ENCODE measurements at regions not wholly inside any gene's neighbourhood (a gene's known extent, or its start where the extent isn't known, plus 50 kb on each side); places are given as distances from the start of the nearest gene placed in this dataset.

GRCh38 chr4:1496116-1496642 lies 89.9 kb upstream of the NKX1-1 start:
- H3K27ac ChIP-seq (ENCODE audit: low read depth, low read length, severe bottlenecking), result no peak overlapping the region
- H3K9me3 ChIP-seq (ENCODE audit: control insufficient read depth, low read length), result no peaks in the 10 kb centered on the region
- H3K4me1 ChIP-seq (ENCODE audit: control insufficient read depth, insufficient read depth, low read length, poor library complexity, severe bottlenecking), result no peaks in the 10 kb centered on the region
- no peak overlapping the region for H3K4me3 ChIP-seq (ENCODE audit: extremely low read depth, insufficient read depth, low read length, poor library complexity, severe bottlenecking)
- 86% methylated on average over 8 to 9 of the region's 9 CpGs for WGBS, 2 experiments (ENCODE audit: insufficient coverage in 2 of 2)
- no peaks in the 10 kb centered on the region for H3K36me3 ChIP-seq (ENCODE audit: control insufficient read depth, insufficient read depth, low read length)

GRCh38 chr4:1495416-1496115 lies 89.3 kb upstream of the NKX1-1 start:
- 88 to 90% methylated on average over 29 to 32 of the region's 34 CpGs for WGBS, 2 experiments (ENCODE audit: insufficient coverage in 2 of 2)
- no peaks in the 10 kb centered on the region for H3K9me3 ChIP-seq (ENCODE audit: control insufficient read depth, low read length)
- H3K36me3 ChIP-seq (ENCODE audit: control insufficient read depth, insufficient read depth, low read length), result no peaks in the 10 kb centered on the region
- H3K4me1 ChIP-seq (ENCODE audit: control insufficient read depth, insufficient read depth, low read length, poor library complexity, severe bottlenecking), result no peaks in the 10 kb centered on the region
- H3K4me3 ChIP-seq (ENCODE audit: extremely low read depth, insufficient read depth, low read length, poor library complexity, severe bottlenecking), result no peak overlapping the region
- no peak overlapping the region for H3K27ac ChIP-seq (ENCODE audit: low read depth, low read length, severe bottlenecking)

- Histone ChIP-seq H3K27ac (ENCODE audit: low read depth, low read length, severe bottlenecking) (no peak overlapping the region), H3K36me3 (ENCODE audit: control insufficient read depth, insufficient read depth, low read length) (no peaks in the 10 kb centered on the region), H3K9me3 (ENCODE audit: control insufficient read depth, low read length) (no peaks in the 10 kb centered on the region), H3K4me3 (ENCODE audit: extremely low read depth, insufficient read depth, low read length, poor library complexity, severe bottlenecking) (no peak overlapping the region), H3K4me1 (ENCODE audit: control insufficient read depth, insufficient read depth, low read length, poor library complexity, severe bottlenecking) (no peaks in the 10 kb centered on the region)
- 89 to 91% methylated on average over 23 to 33 of the region's 37 CpGs for WGBS, 2 experiments (ENCODE audit: insufficient coverage in 2 of 2)
These were observed 88.4 kb upstream of the NKX1-1 start for GRCh38 chr4:1494416-1495315.

- no peak overlapping the region for H3K27ac ChIP-seq (ENCODE audit: low read depth, low read length, severe bottlenecking)
- 87 to 93% methylated on average over 19 to 25 of the region's 28 CpGs for WGBS, 2 experiments (ENCODE audit: insufficient coverage in 2 of 2)
- no peak overlapping the region for H3K4me3 ChIP-seq (ENCODE audit: extremely low read depth, insufficient read depth, low read length, poor library complexity, severe bottlenecking)
- H3K4me1 ChIP-seq (ENCODE audit: control insufficient read depth, insufficient read depth, low read length, poor library complexity, severe bottlenecking), result no peaks in the 10 kb centered on the region
- no peaks in the 10 kb centered on the region for H3K36me3 ChIP-seq (ENCODE audit: control insufficient read depth, insufficient read depth, low read length)
- no peaks in the 10 kb centered on the region for H3K9me3 ChIP-seq (ENCODE audit: control insufficient read depth, low read length)
These were observed 87.5 kb upstream of the NKX1-1 start for GRCh38 chr4:1493540-1494287.

GRCh38 chr4:1492651-1493539 lies 86.7 kb upstream of the NKX1-1 start:
- no peak overlapping the region for H3K4me3 ChIP-seq (ENCODE audit: extremely low read depth, insufficient read depth, low read length, poor library complexity, severe bottlenecking)
- no peaks in the 10 kb centered on the region for H3K36me3 ChIP-seq (ENCODE audit: control insufficient read depth, insufficient read depth, low read length)
- no peaks in the 10 kb centered on the region for H3K9me3 ChIP-seq (ENCODE audit: control insufficient read depth, low read length)
- H3K4me1 ChIP-seq (ENCODE audit: control insufficient read depth, insufficient read depth, low read length, poor library complexity, severe bottlenecking), result no peaks in the 10 kb centered on the region
- no peak overlapping the region for H3K27ac ChIP-seq (ENCODE audit: low read depth, low read length, severe bottlenecking)
- 88 to 90% methylated on average over 41 to 46 of the region's 46 CpGs for WGBS, 2 experiments (ENCODE audit: insufficient coverage in 2 of 2)

DNA sequence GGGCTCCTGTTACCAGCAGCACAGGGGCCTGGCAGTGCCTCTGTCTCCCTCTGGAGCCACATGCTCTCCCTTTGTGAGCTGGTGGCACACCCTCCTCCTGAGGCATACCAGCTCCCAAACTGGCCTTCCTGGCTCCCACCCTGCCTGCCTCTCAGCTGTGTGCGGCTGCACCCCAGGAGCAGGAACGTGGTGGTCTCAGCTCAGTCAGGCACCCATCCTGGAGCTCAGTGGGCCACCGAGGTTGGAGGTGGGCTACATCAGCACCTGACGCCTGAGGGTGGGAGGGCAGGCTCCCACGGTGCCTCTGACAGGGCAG lies 85.9 kb upstream of the NKX1-1 start:
- 89 to 93% methylated on average over 3 to 5 of the region's 5 CpGs for WGBS, 2 experiments (ENCODE audit: insufficient coverage in 2 of 2)
- H3K9me3 ChIP-seq (ENCODE audit: control insufficient read depth, low read length), result no peaks in the 10 kb centered on the region
- H3K36me3 ChIP-seq (ENCODE audit: control insufficient read depth, insufficient read depth, low read length), result no peaks in the 10 kb centered on the region
- H3K4me1 ChIP-seq (ENCODE audit: control insufficient read depth, insufficient read depth, low read length, poor library complexity, severe bottlenecking), result no peaks in the 10 kb centered on the region
- no peak overlapping the region for H3K27ac ChIP-seq (ENCODE audit: low read depth, low read length, severe bottlenecking)
- H3K4me3 ChIP-seq (ENCODE audit: extremely low read depth, insufficient read depth, low read length, poor library complexity, severe bottlenecking), result no peak overlapping the region

GRCh38 chr4:1491328-1492141 lies 85.3 kb upstream of the NKX1-1 start:
- H3K36me3 ChIP-seq (ENCODE audit: control insufficient read depth, insufficient read depth, low read length), result no peaks in the 10 kb centered on the region
- no peaks in the 10 kb centered on the region for H3K4me1 ChIP-seq (ENCODE audit: control insufficient read depth, insufficient read depth, low read length, poor library complexity, severe bottlenecking)
- H3K9me3 ChIP-seq (ENCODE audit: control insufficient read depth, low read length), result no peaks in the 10 kb centered on the region
- no peak overlapping the region for H3K27ac ChIP-seq (ENCODE audit: low read depth, low read length, severe bottlenecking)
- 90 to 97% methylated on average over 18 to 19 of the region's 21 CpGs for WGBS, 2 experiments (ENCODE audit: insufficient coverage in 2 of 2)
- H3K4me3 ChIP-seq (ENCODE audit: extremely low read depth, insufficient read depth, low read length, poor library complexity, severe bottlenecking), result no peak overlapping the region

DNA sequence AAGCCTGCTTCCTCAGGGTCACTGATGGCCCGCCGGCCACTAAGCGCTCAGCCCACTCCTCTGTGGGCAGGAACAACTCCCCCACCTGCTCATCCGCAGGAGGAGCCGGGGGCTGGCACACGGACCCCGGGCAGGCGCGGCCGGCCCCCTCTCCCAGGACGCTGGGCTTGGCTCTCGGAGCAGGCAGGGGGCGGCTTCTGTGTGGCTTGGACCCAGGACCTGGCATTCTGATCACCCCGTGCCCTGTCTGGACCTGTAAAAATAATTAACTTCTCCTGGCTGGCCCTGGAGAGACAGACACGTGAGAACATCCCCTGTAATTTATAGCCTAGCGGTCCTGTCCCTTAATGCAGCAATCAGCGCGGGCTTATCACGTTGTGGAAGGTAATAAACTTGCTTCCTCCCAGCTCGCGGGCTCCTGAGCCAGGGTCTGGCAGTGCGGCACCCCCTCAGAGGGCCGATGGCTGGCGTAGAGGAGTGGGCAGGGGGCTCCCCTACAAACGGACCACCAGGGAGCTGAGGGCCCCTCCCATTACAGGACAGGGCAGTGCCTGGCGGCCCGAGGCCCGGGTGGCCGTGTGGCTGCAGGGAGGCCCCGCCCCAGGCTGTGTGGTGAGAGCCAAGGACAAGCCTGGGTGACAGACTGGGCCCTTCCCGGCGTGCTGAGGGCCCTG lies 84.5 kb upstream of the NKX1-1 start:
- H3K36me3 ChIP-seq (ENCODE audit: control insufficient read depth, insufficient read depth, low read length), result no peaks in the 10 kb centered on the region
- H3K4me1 ChIP-seq (ENCODE audit: control insufficient read depth, insufficient read depth, low read length, poor library complexity, severe bottlenecking), result no peaks in the 10 kb centered on the region
- no peak overlapping the region for H3K27ac ChIP-seq (ENCODE audit: low read depth, low read length, severe bottlenecking)
- peaks cover 6% of the 10 kb centered on the region for H3K9me3 ChIP-seq (ENCODE audit: control insufficient read depth, low read length)
- no peak overlapping the region for H3K4me3 ChIP-seq (ENCODE audit: extremely low read depth, insufficient read depth, low read length, poor library complexity, severe bottlenecking)
- 85 to 89% methylated on average over 25 to 27 of the region's 32 CpGs for WGBS, 2 experiments (ENCODE audit: insufficient coverage in 2 of 2)

- 92 to 96% methylated on average over 15 to 25 of the region's 32 CpGs for WGBS, 2 experiments (ENCODE audit: insufficient coverage in 2 of 2)
- H3K4me1 ChIP-seq (ENCODE audit: control insufficient read depth, insufficient read depth, low read length, poor library complexity, severe bottlenecking), result no peaks in the 10 kb centered on the region
- no peaks in the 10 kb centered on the region for H3K36me3 ChIP-seq (ENCODE audit: control insufficient read depth, insufficient read depth, low read length)
- H3K9me3 ChIP-seq (ENCODE audit: control insufficient read depth, low read length), result peaks cover 11% of the 10 kb centered on the region
- H3K27ac ChIP-seq (ENCODE audit: low read depth, low read length, severe bottlenecking), result no peak overlapping the region
- no peak overlapping the region for H3K4me3 ChIP-seq (ENCODE audit: extremely low read depth, insufficient read depth, low read length, poor library complexity, severe bottlenecking)
These were observed 83.9 kb upstream of the NKX1-1 start for GRCh38 chr4:1490011-1490653.

Data from mesodermal cell (in vitro differentiated cells).